ENCODE measurements at regions not wholly inside any gene's neighbourhood (a gene's known extent, or its start where the extent isn't known, plus 50 kb on each side); places are given as distances from the start of the nearest gene placed in this dataset.

GRCh38 chr4:108383157-108383556, 214.4 kb upstream of the LEF1 start:
- Mint-ChIP-seq H3K36me3 (ENCODE audit: low read depth) (no peaks in the 10 kb centered on the region), H3K27ac (ENCODE audit: unreplicated experiment) (no peak overlapping the region), H3K4me1 (ENCODE audit: low read depth) (peaks cover 3% of the 10 kb centered on the region), H3K9me3 (ENCODE audit: low read depth) (no peaks in the 10 kb centered on the region), H3K4me3 (ENCODE audit: unreplicated experiment) (no peak overlapping the region), H3K27me3 (ENCODE audit: low read depth) (no peaks in the 10 kb centered on the region)
- no peak for DNase-seq (ENCODE audit: low spot score)
- no peak for TF ChIP-seq CTCF (IDR thresholded peaks at IDR 0.05)

GRCh38 chr4:108382751-108383150, 214.0 kb upstream of the LEF1 start:
- no peak for TF ChIP-seq CTCF (IDR thresholded peaks at IDR 0.05)

GRCh38 chr4:108378164-108378563, 209.4 kb upstream of the LEF1 start:
- H3K4me1 Mint-ChIP-seq (ENCODE audit: low read depth): peaks cover 12% of the 10 kb centered on the region
- no peak overlapping the region for H3K4me3 Mint-ChIP-seq (ENCODE audit: unreplicated experiment)
- H3K27ac Mint-ChIP-seq (ENCODE audit: unreplicated experiment): no peak overlapping the region
- no peak for TF ChIP-seq CTCF (IDR thresholded peaks at IDR 0.05)
- H3K27me3 Mint-ChIP-seq (ENCODE audit: low read depth): peaks cover 2% of the 10 kb centered on the region
- H3K36me3 Mint-ChIP-seq (ENCODE audit: low read depth): no peaks in the 10 kb centered on the region
- no peak for DNase-seq (ENCODE audit: low spot score)
- H3K9me3 Mint-ChIP-seq (ENCODE audit: low read depth): no peaks in the 10 kb centered on the region

More at GRCh38 chr4:108382751-108383150, 214.0 kb upstream of the LEF1 start:
- no peaks in the 10 kb centered on the region for H3K9me3 Mint-ChIP-seq (ENCODE audit: low read depth)
- H3K27ac Mint-ChIP-seq (ENCODE audit: unreplicated experiment): no peak overlapping the region
- no peaks in the 10 kb centered on the region for H3K27me3 Mint-ChIP-seq (ENCODE audit: low read depth)
- DNase-seq (ENCODE audit: low spot score): no peak
- H3K36me3 Mint-ChIP-seq (ENCODE audit: low read depth): no peaks in the 10 kb centered on the region
- no peak overlapping the region for H3K4me3 Mint-ChIP-seq (ENCODE audit: unreplicated experiment)
- H3K4me1 Mint-ChIP-seq (ENCODE audit: low read depth): peaks cover 3% of the 10 kb centered on the region

GRCh38 chr4:108377021-108377420, 208.3 kb upstream of the LEF1 start:
- Mint-ChIP-seq H3K36me3 (ENCODE audit: low read depth) (no peaks in the 10 kb centered on the region), H3K27me3 (ENCODE audit: low read depth) (peaks cover 2% of the 10 kb centered on the region), H3K27ac (ENCODE audit: unreplicated experiment) (no peak overlapping the region), H3K4me3 (ENCODE audit: unreplicated experiment) (no peak overlapping the region), H3K9me3 (ENCODE audit: low read depth) (no peaks in the 10 kb centered on the region), H3K4me1 (ENCODE audit: low read depth) (peaks cover 9% of the 10 kb centered on the region)
- TF ChIP-seq CTCF (IDR thresholded peaks at IDR 0.05): no peak
- DNase-seq (ENCODE audit: low spot score): no peak

GRCh38 chr4:108375434-108375833, 206.7 kb upstream of the LEF1 start:
- Mint-ChIP-seq H3K4me3 (ENCODE audit: unreplicated experiment) (no peak overlapping the region), H3K27me3 (ENCODE audit: low read depth) (peaks cover 11% of the 10 kb centered on the region), H3K9me3 (ENCODE audit: low read depth) (no peaks in the 10 kb centered on the region), H3K4me1 (ENCODE audit: low read depth) (peaks cover 10% of the 10 kb centered on the region), H3K27ac (ENCODE audit: unreplicated experiment) (no peak overlapping the region), H3K36me3 (ENCODE audit: low read depth) (no peaks in the 10 kb centered on the region)
- no peak for TF ChIP-seq CTCF (IDR thresholded peaks at IDR 0.05)
- no peak for DNase-seq (ENCODE audit: low spot score)

Measured in chondrocyte (in vitro differentiated cells).